OCI-LY1 (cell line): ENCODE measurements at regions not wholly inside any gene's neighbourhood (a gene's known extent, or its start where the extent isn't known, plus 50 kb on each side); places are given as distances from the start of the nearest gene placed in this dataset.

ENCODE experiments used
- H2AFZ ChIP-seq: fragments of 200-600 bp; sonication (generic), shearing (Covaris generic); 2 replicates; pipeline ENCODE4 v1.6.0; 2014; ENCODE audit warnings: antibody characterized with exemption, mild to moderate bottlenecking, low read length
- H3F3A ChIP-seq: fragments of 200-600 bp; sonication (generic), shearing (Covaris generic); 2 replicates; pipeline ENCODE4 v1.6.0; 2014; ENCODE audit warnings: mild to moderate bottlenecking, antibody characterized with exemption, low read length, moderate library complexity; ENCODE audit not compliant: insufficient read depth
- H3K27ac ChIP-seq: fragments of 200-600 bp; sonication (generic); 2 replicates; pipeline ENCODE4 v1.5.1; 2014; ENCODE audit warnings: low read length, mixed run types, mild to moderate bottlenecking, low read depth; ENCODE audit not compliant: poor library complexity, severe bottlenecking
- H3K27me3 ChIP-seq: fragments of 200-600 bp; sonication (generic); 2 replicates; pipeline ENCODE4 v1.6.0; 2014; ENCODE audit warnings: antibody characterized with exemption, mild to moderate bottlenecking, low read length, moderate library complexity; ENCODE audit not compliant: insufficient read depth
- H3K36me3 ChIP-seq: fragments of 200-600 bp; sonication (generic); 2 replicates; pipeline ENCODE4 v1.6.1; 2014; ENCODE audit warnings: mild to moderate bottlenecking, antibody characterized with exemption, low read length, moderate library complexity, mixed read lengths; ENCODE audit not compliant: insufficient read depth
- H3K4me1 ChIP-seq: fragments of 200-600 bp; sonication (generic); 2 replicates; pipeline ENCODE4 v1.5.1; 2014; ENCODE audit warnings: mild to moderate bottlenecking, low read length, moderate library complexity; ENCODE audit not compliant: insufficient read depth, severe bottlenecking
- H3K4me2 ChIP-seq: fragments of 200-600 bp; sonication (generic), shearing (Covaris generic); 2 replicates; pipeline ENCODE4 v1.6.1; 2014; ENCODE audit warnings: low read length
- H3K4me3 ChIP-seq: fragments of 200-600 bp; sonication (generic); 2 replicates; pipeline ENCODE4 v1.5.1; 2014; ENCODE audit warnings: low read length, low read depth, mild to moderate bottlenecking, mixed read lengths; ENCODE audit not compliant: poor library complexity, severe bottlenecking
- H3K79me2 ChIP-seq: fragments of 200-600 bp; shearing (Covaris generic); 2 replicates; pipeline ENCODE4 v1.6.1; 2016; ENCODE audit warnings: mixed run types, low read length, mixed read lengths; ENCODE audit not compliant: insufficient read depth
- H3K9ac ChIP-seq: fragments of 200-600 bp; sonication (generic), shearing (Covaris generic); 2 replicates; pipeline ENCODE4 v1.6.1; 2014; ENCODE audit warnings: mild to moderate bottlenecking, low read length, mixed read lengths
- H3K9me2 ChIP-seq: fragments of 200-600 bp; sonication (generic), shearing (Covaris generic); 2 replicates; pipeline ENCODE4 v1.6.1; 2014; ENCODE audit warnings: low read depth, mild to moderate bottlenecking, low read length, mixed read lengths
- H3K9me3 ChIP-seq: fragments of 200-600 bp; shearing (Covaris generic); 2 replicates; pipeline ENCODE4 v1.6.1; 2014; ENCODE audit warnings: low read length, mixed read lengths
- H4K20me1 ChIP-seq: fragments of 200-600 bp; sonication (generic), shearing (Covaris generic); 2 replicates; pipeline ENCODE4 v1.6.0; 2016; ENCODE audit warnings: mild to moderate bottlenecking, low read length; ENCODE audit not compliant: insufficient read depth
- EZH2 ChIP-seq: fragments of 200-600 bp; sonication (generic), shearing (Covaris generic); IDR thresholded peaks from 2 replicates; pipeline ENCODE4 v1.8.0; 2017; ENCODE audit warnings: borderline replicate concordance, mixed run types, mild to moderate bottlenecking, antibody characterized with exemption, low read length, moderate library complexity, mixed read lengths
- TF ChIP-seq, protein P1 (sequence below): fragments of 200-600 bp; sonication (generic), shearing (Covaris generic); IDR thresholded peaks from 2 replicates; pipeline ENCODE4 v1.5.1; 2017; ENCODE audit warnings: mild to moderate bottlenecking, antibody characterized with exemption, low read length, moderate library complexity, mixed read lengths

DNA sequence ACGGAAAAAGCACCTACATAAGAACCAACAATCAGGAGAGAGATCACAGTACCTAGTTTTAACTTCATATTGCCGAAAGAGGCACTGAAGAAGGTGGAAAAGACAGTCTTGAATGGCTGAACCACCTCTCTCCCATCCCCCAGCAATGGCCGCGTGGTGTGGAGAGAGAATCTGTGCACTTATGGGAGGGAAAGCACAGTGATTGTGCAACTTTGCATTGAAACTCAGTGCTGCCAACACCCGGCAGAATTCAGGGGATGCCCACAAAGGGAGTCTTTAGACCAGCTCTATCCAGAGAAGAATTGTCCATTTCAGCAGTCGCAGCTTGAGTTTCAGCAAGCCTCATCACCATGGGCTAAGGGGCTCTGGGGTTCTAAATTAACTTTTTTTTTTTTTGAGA is 186.3 kb upstream of the USP25 start:
- H3K27ac ChIP-seq: no peak overlapping the region
- no peaks in the 10 kb centered on the region for H3K9me3 ChIP-seq
- H3K4me3 ChIP-seq: no peak overlapping the region
- no peaks in the 10 kb centered on the region for H4K20me1 ChIP-seq
- H3K9me2 ChIP-seq: no peaks in the 10 kb centered on the region
- no peak overlapping the region for H3K4me2 ChIP-seq
- H2AFZ ChIP-seq: no peak overlapping the region
- H3K27me3 ChIP-seq: no peaks in the 10 kb centered on the region
- no peaks in the 10 kb centered on the region for H3F3A ChIP-seq
- no peak overlapping the region for H3K9ac ChIP-seq
- no peak for TF ChIP-seq EZH2
- TF ChIP-seq, protein P1, sequence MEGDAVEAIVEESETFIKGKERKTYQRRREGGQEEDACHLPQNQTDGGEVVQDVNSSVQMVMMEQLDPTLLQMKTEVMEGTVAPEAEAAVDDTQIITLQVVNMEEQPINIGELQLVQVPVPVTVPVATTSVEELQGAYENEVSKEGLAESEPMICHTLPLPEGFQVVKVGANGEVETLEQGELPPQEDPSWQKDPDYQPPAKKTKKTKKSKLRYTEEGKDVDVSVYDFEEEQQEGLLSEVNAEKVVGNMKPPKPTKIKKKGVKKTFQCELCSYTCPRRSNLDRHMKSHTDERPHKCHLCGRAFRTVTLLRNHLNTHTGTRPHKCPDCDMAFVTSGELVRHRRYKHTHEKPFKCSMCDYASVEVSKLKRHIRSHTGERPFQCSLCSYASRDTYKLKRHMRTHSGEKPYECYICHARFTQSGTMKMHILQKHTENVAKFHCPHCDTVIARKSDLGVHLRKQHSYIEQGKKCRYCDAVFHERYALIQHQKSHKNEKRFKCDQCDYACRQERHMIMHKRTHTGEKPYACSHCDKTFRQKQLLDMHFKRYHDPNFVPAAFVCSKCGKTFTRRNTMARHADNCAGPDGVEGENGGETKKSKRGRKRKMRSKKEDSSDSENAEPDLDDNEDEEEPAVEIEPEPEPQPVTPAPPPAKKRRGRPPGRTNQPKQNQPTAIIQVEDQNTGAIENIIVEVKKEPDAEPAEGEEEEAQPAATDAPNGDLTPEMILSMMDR: no peak
- H3K79me2 ChIP-seq: no peaks in the 10 kb centered on the region
- no peaks in the 10 kb centered on the region for H3K4me1 ChIP-seq
- no peaks in the 10 kb centered on the region for H3K36me3 ChIP-seq

DNA sequence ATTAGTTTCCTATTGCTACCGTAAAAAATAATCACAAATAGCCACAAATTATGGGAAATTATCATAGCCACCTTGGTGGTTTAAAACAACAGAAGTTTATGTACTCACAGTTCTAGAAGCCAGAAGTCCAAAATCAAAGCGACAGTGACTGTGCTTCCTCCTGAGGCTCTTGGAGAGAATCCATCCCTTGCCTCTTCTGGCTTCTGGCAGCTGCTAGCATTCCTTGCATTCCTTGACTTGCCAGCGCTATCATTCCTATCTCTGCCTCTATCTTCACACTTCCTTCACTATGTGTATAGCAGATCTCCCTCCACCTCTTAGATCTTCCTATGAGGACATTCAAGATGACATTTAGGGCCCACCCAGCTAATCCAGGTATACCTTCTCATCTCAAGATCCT is 180.1 kb upstream of the USP25 start:
- H3F3A ChIP-seq: no peaks in the 10 kb centered on the region
- no peaks in the 10 kb centered on the region for H3K79me2 ChIP-seq
- no peaks in the 10 kb centered on the region for H3K9me3 ChIP-seq
- H3K27ac ChIP-seq: no peak overlapping the region
- H3K27me3 ChIP-seq: no peaks in the 10 kb centered on the region
- TF ChIP-seq, protein P1: no peak
- no peak for TF ChIP-seq EZH2
- H3K36me3 ChIP-seq: no peaks in the 10 kb centered on the region
- H3K9me2 ChIP-seq: no peaks in the 10 kb centered on the region
- H3K4me3 ChIP-seq: no peak overlapping the region
- no peaks in the 10 kb centered on the region for H3K4me1 ChIP-seq
- H3K4me2 ChIP-seq: no peak overlapping the region
- H2AFZ ChIP-seq: no peak overlapping the region
- H3K9ac ChIP-seq: no peak overlapping the region
- H4K20me1 ChIP-seq: no peaks in the 10 kb centered on the region

DNA sequence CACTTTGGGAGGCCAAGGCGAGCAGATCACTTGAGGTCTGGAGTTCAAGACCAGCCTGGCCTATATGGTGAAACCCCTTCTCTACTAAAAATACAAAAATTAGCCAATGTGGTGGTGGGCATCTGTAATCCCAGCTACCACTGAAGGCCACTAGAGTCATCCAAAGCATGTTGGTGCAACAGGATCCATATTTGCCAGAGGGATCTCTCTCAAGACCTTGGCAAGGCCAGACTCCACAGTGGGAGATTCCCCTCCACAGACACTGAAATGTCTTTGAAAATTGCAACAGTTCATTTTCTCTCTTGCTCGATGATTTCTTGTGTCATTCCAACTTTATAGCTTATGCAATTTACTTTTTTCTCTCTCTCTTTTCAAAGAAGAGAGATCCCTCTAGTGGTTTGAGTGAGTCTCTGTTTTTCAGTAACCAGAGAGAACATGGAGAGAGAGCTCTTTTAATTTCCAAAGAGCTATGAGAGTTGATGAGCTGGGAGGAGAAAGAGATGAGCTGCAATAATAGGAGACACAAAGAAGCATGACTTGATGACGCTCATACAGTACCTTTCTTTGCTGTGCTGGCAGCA is 176.8 kb upstream of the USP25 start:
- Histone ChIP-seq H3K9me3 (no peaks in the 10 kb centered on the region), H4K20me1 (no peaks in the 10 kb centered on the region), H3F3A (no peaks in the 10 kb centered on the region), H3K4me2 (no peak overlapping the region), H3K36me3 (no peaks in the 10 kb centered on the region), H2AFZ (no peak overlapping the region), H3K4me3 (no peak overlapping the region), H3K4me1 (no peaks in the 10 kb centered on the region), H3K27me3 (no peaks in the 10 kb centered on the region), H3K27ac (no peak overlapping the region), H3K9me2 (no peaks in the 10 kb centered on the region), H3K9ac (no peak overlapping the region), H3K79me2 (no peaks in the 10 kb centered on the region)
- TF ChIP-seq, protein P1: peak; percentile 37; the same call in 1 of the 2 replicates
- TF ChIP-seq EZH2: no peak
